ENCODE measurements at regions not wholly inside any gene's neighbourhood (a gene's known extent, or its start where the extent isn't known, plus 50 kb on each side); places are given as distances from the start of the nearest gene placed in this dataset.

DNA sequence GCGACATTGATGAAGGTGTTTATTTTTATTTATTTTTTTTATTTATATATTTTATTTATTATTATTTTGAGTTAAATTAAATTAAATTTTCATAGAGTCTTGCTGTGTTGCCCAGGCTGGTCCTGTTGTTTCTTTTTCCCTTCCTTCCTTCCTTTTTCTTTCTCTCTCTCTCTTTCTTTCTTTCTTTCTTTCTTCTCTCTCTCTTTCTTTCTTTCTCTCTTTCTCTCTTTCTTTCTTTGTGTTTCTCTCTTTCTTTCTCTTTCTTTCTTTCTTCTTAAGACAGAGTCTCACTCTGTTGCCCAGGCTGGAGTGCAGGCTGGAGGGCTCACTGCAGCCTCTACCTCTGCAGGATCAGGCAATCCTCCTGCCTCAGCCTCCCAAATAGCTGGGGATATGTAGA lies 84.7 kb upstream of the AKAP12 start:
- BruUV-seq (replicated peaks): no TSS peak
- no peak overlapping the region for H2AFZ ChIP-seq (ENCODE audit: low read length)
- in situ Hi-C loops (cut with HindIII; ENCODE audit: extremely low pct_ligation_motif_present, low pct_unique_long_range_greater_than_20kb): no loop called here
- POLR2A ChIA-PET: interaction anchor here (0.6 kb wide), 1 partner anchor 44 kb away, joined by 4 read pairs; no protein-coding TSS in a partner anchor
- H3K27ac ChIP-seq (ENCODE audit: extremely low read length, insufficient read depth, low read length): no peak overlapping the region
- H3K9me3 ChIP-seq (ENCODE audit: low read length): no peaks in the 10 kb centered on the region
- intact Hi-C loops (cut with micrococcal nuclease; ENCODE audit: unreplicated experiment): no loop called here
- H3K4me1 ChIP-seq (ENCODE audit: insufficient read depth, low read length): peaks cover 20% of the 10 kb centered on the region
- no peak for DNase-seq (ENCODE audit: low spot score)
- H3K36me3 ChIP-seq (replicated peaks in 1 of 2; ENCODE audit: control insufficient read depth in 1 of 2, insufficient read depth in 2 of 2, low read length in 2 of 2): no peaks in the 10 kb centered on the region
- 85% methylated on average over 1 of the region's 1 CpG for WGBS (ENCODE audit: low lambda C conversion rate)
- H4K20me1 ChIP-seq (ENCODE audit: insufficient read depth, low read length): no peaks in the 10 kb centered on the region
- no peak for FAIRE-seq
- TF ChIP-seq, protein P1, sequence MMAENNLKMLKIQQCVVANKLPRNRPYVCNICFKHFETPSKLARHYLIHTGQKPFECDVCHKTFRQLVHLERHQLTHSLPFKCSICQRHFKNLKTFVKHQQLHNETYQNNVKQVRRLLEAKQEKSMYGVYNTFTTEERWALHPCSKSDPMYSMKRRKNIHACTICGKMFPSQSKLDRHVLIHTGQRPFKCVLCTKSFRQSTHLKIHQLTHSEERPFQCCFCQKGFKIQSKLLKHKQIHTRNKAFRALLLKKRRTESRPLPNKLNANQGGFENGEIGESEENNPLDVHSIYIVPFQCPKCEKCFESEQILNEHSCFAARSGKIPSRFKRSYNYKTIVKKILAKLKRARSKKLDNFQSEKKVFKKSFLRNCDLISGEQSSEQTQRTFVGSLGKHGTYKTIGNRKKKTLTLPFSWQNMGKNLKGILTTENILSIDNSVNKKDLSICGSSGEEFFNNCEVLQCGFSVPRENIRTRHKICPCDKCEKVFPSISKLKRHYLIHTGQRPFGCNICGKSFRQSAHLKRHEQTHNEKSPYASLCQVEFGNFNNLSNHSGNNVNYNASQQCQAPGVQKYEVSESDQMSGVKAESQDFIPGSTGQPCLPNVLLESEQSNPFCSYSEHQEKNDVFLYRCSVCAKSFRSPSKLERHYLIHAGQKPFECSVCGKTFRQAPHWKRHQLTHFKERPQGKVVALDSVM (CRISPR knock-in tag; IDR thresholded peaks at IDR 0.05): peak; percentile 52; the same call in 1 of the 2 replicates
- TF ChIP-seq ZNF44 (CRISPR knock-in tag; IDR thresholded peaks at IDR 0.05) (no peak), ZNF317 (CRISPR knock-in tag; IDR thresholded peaks at IDR 0.05) (no peak), NRL (CRISPR knock-in tag; IDR thresholded peaks at IDR 0.05; ENCODE audit: borderline replicate concordance) (no peak)
- H3K9ac ChIP-seq (ENCODE audit: insufficient read depth, low read depth, low read length): no peak overlapping the region
- H3K4me2 ChIP-seq (ENCODE audit: low read depth, low read length): no peak overlapping the region
- CTCF ChIA-PET (ENCODE audit: low intra/inter-chr PET ratio, low total read pairs): no interaction called here
- no peaks in the 10 kb centered on the region for H3K79me2 ChIP-seq (ENCODE audit: insufficient read depth, low read length)
- H3K4me3 ChIP-seq (replicated peaks in 1 of 3; ENCODE audit: insufficient read depth in 1 of 3, low read depth in 2 of 3, low read length in 3 of 3): no peak overlapping the region
- no peaks in the 10 kb centered on the region for H3K27me3 ChIP-seq (ENCODE audit: control insufficient read depth in 1 of 2, insufficient read depth in 2 of 2, low read length in 2 of 2)
- no peak for ATAC-seq

DNA sequence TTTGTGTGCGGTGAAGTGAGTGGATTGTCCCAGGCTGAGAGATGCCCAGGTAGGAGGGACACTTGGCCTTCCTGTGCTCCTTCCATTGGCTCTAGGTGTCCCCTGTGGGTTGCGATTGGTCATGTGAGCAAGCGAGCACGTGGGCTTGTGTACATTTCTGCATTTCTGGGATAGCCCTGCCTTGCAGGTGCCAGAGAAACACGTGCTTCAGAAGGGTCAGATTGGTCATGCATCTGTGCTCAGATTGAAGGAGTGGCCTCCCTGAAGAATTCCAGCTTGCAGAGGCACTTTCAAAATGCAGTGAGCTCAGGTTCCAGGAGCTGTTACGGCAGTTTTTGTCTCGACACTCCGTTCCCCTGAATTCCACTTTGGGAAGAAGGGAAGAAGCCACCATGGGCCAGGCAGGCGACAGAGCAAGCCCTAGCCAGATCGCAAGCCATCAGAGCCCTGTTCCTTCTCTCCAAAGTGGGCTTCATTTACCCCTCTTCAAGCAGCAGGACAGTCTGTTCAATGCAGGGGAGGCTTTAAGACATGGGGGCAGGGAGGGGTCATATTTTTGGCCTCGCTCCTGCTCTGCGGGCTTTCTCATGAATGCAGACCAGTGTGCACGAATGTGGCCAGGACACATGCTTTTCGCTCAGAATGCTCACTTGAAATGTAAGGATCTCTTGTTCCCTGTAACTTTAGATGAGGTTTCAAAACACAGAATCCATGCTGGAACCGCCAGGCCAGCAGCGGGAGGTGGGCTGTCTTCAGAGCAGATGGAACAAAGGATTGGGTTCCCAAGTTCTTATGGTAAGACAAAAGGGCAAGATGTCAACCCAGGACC lies 78.6 kb upstream of the AKAP12 start:
- no TSS peak for BruUV-seq (replicated peaks)
- 0 out of 2 replicates have a peak, but pooled peaks have one; percentile 23 for TF ChIP-seq HIVEP1 (CRISPR knock-in tag; IDR thresholded peaks at IDR 0.05)
- 0 out of 2 replicates have a peak, but pooled peaks have one; percentile 19 for TF ChIP-seq KDM5B (CRISPR knock-in tag; IDR thresholded peaks at IDR 0.05; ENCODE audit: borderline replicate concordance)
- TF ChIP-seq, protein P2, sequence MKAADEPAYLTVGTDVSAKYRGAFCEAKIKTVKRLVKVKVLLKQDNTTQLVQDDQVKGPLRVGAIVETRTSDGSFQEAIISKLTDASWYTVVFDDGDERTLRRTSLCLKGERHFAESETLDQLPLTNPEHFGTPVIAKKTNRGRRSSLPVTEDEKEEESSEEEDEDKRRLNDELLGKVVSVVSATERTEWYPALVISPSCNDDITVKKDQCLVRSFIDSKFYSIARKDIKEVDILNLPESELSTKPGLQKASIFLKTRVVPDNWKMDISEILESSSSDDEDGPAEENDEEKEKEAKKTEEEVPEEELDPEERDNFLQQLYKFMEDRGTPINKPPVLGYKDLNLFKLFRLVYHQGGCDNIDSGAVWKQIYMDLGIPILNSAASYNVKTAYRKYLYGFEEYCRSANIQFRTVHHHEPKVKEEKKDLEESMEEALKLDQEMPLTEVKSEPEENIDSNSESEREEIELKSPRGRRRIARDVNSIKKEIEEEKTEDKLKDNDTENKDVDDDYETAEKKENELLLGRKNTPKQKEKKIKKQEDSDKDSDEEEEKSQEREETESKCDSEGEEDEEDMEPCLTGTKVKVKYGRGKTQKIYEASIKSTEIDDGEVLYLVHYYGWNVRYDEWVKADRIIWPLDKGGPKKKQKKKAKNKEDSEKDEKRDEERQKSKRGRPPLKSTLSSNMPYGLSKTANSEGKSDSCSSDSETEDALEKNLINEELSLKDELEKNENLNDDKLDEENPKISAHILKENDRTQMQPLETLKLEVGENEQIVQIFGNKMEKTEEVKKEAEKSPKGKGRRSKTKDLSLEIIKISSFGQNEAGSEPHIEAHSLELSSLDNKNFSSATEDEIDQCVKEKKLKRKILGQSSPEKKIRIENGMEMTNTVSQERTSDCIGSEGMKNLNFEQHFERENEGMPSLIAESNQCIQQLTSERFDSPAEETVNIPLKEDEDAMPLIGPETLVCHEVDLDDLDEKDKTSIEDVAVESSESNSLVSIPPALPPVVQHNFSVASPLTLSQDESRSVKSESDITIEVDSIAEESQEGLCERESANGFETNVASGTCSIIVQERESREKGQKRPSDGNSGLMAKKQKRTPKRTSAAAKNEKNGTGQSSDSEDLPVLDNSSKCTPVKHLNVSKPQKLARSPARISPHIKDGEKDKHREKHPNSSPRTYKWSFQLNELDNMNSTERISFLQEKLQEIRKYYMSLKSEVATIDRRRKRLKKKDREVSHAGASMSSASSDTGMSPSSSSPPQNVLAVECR (CRISPR knock-in tag; IDR thresholded peaks at IDR 0.05; ENCODE audit: borderline replicate concordance): peak; percentile 42; the same call in 1 of the 2 replicates
- TF ChIP-seq, protein P3, sequence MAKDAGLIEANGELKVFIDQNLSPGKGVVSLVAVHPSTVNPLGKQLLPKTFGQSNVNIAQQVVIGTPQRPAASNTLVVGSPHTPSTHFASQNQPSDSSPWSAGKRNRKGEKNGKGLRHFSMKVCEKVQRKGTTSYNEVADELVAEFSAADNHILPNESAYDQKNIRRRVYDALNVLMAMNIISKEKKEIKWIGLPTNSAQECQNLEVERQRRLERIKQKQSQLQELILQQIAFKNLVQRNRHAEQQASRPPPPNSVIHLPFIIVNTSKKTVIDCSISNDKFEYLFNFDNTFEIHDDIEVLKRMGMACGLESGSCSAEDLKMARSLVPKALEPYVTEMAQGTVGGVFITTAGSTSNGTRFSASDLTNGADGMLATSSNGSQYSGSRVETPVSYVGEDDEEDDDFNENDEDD (CRISPR knock-in tag; IDR thresholded peaks at IDR 0.05; ENCODE audit: borderline replicate concordance): peak; percentile 18; the same call in 1 of the 2 replicates

More for the DNA sequence above, 78.6 kb upstream of the AKAP12 start:
- Histone ChIP-seq H3K79me2 (ENCODE audit: insufficient read depth, low read length) (no peaks in the 10 kb centered on the region), H3K27ac (ENCODE audit: extremely low read length, insufficient read depth, low read length) (no peak overlapping the region), H3K4me2 (ENCODE audit: low read depth, low read length) (peak overlapping the region; percentile 37), H3K27me3 (ENCODE audit: control insufficient read depth in 1 of 2, insufficient read depth in 2 of 2, low read length in 2 of 2) (no peaks in the 10 kb centered on the region), H3K9ac (ENCODE audit: insufficient read depth, low read depth, low read length) (no peak overlapping the region), H3K4me3 (replicated peaks in 1 of 3; ENCODE audit: insufficient read depth in 1 of 3, low read depth in 2 of 3, low read length in 3 of 3) (peak overlapping the region in 1 of 3 experiments; percentile 4; a peak in 1 of 6 replicates), H3K36me3 (replicated peaks in 1 of 2; ENCODE audit: control insufficient read depth in 1 of 2, insufficient read depth in 2 of 2, low read length in 2 of 2) (no peaks in the 10 kb centered on the region), H4K20me1 (ENCODE audit: insufficient read depth, low read length) (no peaks in the 10 kb centered on the region), H2AFZ (ENCODE audit: low read length) (no peak overlapping the region), H3K9me3 (ENCODE audit: low read length) (no peaks in the 10 kb centered on the region), H3K4me1 (ENCODE audit: insufficient read depth, low read length) (peaks cover 13% of the 10 kb centered on the region)
- CTCF ChIA-PET (ENCODE audit: low intra/inter-chr PET ratio, low total read pairs): no interaction called here
- intact Hi-C loops (cut with micrococcal nuclease; ENCODE audit: unreplicated experiment): no loop called here
- in situ Hi-C loops (cut with HindIII; ENCODE audit: extremely low pct_ligation_motif_present, low pct_unique_long_range_greater_than_20kb): no loop called here
- POLR2A ChIA-PET: no interaction called here
- DNase-seq (ENCODE audit: low spot score): peak; percentile 57
- no peak for FAIRE-seq
- peak; percentile 79 for ATAC-seq
- WGBS (ENCODE audit: low lambda C conversion rate): 46% methylated on average over 16 of the region's 16 CpGs

Measured in HepG2 (cell line).